T-helper 2 cell (primary cell): ENCODE measurements at regions not wholly inside any gene's neighbourhood (a gene's known extent, or its start where the extent isn't known, plus 50 kb on each side); places are given as distances from the start of the nearest gene placed in this dataset.

Experiments used
- DNase-seq, 5 experiments: peaks; one replicate each; pipeline versions ENCODE4 v3.0.0 to v3.0.0-alpha.2; 2012 to 2022

- no peak for DNase-seq
These were observed 58.4 kb downstream of the ARL4C start for GRCh38 chr2:234438305-234438977.

- no peak for DNase-seq
These were observed 59.1 kb downstream of the ARL4C start for GRCh38 chr2:234437642-234438304.

DNA sequence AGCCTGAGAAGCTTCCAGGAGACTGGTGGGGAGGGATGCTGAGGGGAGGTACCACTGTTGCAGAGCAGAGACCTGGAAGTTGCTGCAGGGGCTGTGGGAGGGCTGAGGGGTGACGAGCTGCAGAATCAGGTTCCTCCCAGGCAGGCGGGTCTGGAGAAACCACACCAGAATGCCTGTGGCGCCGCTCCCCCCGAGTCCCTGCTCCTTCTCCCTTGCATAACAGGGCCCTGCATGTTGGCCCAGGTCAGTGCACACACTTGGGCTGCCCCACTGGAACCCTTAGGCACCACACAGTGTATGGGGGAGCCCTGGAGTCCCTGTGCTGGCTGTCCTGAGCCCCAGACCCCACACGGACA is 60.4 kb downstream of the ARL4C start:
- DNase-seq: no peak

- DNase-seq: no peak
These were observed 60.9 kb downstream of the ARL4C start for GRCh38 chr2:234435836-234436481.

- DNase-seq: no peak
These were observed 63.7 kb downstream of the ARL4C start for GRCh38 chr2:234433201-234433600.

- DNase-seq: no peak
These were observed 66.0 kb downstream of the ARL4C start for GRCh38 chr2:234430871-234431270.

DNA sequence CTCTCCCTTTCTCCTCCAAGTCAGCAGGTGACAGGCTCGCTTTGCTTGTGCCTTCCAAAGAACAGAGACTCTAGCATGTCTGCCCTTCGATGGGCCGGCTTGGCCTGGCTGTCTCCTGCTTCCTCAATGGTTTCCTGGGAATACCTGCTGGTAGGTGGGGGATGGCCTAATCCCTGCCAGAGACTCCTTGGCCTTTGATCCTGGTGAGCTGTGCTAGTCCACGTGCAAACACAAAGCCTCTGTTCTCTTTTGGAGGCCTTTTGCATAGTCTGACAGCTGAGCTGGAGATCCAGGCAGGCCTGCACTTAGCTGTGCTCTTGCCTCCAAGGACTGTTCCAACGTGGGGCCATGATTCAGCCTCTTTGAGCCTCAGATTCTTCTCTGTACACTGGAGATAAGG is 67.6 kb downstream of the ARL4C start:
- DNase-seq: no peak

DNA sequence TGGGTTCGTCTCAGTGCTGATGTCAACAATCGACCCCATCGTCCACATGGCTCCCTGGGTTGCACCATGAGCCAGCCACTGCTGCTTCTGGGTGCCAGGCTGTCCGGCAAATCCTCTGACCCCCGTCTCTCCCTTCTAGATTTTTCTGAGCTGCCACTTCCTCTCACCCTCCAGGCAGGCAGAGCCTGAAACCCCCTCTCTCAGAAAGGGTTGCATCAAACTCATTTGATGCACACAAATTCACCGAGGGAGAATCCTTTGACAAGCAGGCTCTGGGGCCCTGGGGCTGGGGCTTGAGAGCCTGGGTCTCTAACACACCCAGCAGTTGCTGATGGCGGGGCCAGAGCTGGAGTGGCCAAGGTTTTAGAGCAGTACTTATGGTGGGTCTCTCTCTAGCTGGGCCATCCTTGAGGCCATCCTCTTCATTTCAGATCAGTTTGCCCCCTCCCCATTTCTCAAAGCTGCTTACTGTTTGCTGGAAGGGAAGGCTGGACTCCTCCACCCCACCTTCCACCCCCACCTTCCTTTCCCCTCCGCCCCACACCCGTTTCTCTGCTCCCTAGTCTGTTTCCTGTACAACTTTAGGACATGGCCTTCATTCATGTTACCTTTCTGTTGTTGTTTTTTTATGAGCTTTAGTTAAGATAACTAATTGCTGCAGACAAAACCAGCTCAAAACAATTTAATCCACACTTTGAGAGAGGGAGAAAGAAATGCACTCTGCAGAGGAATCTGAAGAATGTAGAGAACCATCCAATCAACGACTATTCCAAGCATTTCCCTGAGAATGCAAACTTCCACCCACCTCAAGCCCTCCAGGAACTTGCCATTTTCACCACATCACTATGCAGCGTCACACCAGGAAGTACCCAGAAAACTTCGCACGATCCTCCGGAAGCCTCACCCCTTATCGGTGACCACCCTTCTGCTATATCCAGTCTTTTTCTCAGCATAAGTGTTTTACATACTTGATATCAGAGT is 69.5 kb downstream of the ARL4C start:
- DNase-seq: peak in 3 of 5 experiments; percentile 14 to 80 (median 43)

- peak in 2 of 5 experiments; percentile 14 to 58 for DNase-seq
These were observed 70.3 kb downstream of the ARL4C start for GRCh38 chr2:234426616-234427015.

DNA sequence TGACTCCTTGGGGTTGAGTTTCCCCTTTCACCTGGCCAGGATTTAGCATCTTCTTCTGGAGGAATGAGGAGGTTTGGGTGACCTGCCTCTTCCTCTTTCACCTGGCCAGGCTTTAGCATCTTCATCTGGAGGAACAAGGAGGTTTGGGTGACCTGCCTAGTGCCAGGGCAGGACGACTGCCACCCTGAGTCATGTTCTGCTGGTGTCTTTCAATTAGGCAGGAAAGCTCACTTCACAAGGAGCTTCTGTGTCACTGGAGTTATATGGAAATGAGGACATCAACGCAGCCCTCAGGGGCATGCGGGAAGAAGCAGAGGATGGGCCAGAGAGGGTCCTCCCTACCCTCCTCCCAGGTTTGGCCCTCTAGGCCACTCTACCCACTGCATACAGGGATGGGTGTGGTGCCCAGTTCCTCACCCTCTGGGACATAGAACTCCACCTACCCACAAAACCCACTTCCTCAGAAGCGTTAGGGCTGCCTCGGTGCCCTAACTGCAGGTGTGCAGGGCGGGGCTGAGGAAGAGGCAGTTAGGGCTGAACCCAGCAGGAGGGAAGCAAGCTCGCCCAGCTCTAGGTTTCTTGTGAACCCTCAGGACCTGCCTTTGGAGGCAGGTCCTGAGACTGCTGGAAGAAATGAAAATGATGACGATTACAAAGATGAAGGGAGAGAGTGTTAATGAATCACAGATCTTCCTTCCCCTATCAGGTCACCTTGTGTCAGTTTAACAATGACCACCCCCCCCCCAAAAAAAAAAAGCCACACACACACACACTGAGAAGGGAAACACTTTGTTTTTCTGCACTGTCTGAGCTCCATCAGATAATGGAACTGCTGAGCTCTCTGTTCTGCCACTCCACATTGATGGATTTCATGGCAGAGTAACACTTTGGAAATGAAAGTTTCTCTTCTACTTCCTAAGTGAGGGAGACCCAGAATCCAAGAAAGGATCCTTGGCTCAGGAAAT is 71.0 kb downstream of the ARL4C start:
- peak; percentile 26 to 99 (median 77) for DNase-seq

GRCh38 chr2:234423884-234424283 is 73.0 kb downstream of the ARL4C start:
- DNase-seq: peak in 1 of 5 experiments; percentile 29

- peak in 4 of 5 experiments; percentile 21 to 93 (median 78) for DNase-seq
These were observed 73.9 kb downstream of the ARL4C start for GRCh38 chr2:234422981-234423431.

GRCh38 chr2:234422273-234422732 is 74.6 kb downstream of the ARL4C start:
- peak in 2 of 5 experiments; percentile 10 to 34 for DNase-seq

GRCh38 chr2:234420408-234420807 is 76.5 kb downstream of the ARL4C start:
- DNase-seq: peak in 1 of 5 experiments; percentile 36

DNA sequence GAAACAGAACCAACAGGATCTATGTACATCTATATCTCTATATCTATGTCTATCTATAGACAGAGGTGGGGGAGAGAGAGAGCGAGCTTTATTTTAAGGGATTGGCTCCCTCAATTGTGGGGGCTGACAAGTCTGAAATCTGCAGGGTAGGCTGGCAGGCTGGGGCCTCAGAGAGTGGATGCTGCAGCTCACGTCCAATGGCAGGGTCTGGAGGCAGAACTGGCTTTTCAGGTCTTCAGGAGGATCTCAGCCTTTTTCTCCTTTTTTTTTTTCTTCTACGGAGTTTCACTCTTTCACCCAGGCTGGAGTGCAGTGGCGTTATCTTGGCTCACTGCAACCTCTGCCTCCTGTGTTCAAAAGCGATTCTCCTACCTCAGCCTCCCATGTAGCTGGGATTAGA is 77.2 kb downstream of the ARL4C start:
- DNase-seq: no peak

- DNase-seq: no peak
These were observed 81.2 kb downstream of the ARL4C start for GRCh38 chr2:234415706-234416105.

GRCh38 chr2:234414596-234414995 is 82.3 kb downstream of the ARL4C start:
- DNase-seq: peak in 1 of 5 experiments; percentile 95

- no peak for DNase-seq
These were observed 84.2 kb downstream of the ARL4C start for GRCh38 chr2:234412726-234413125.

DNA sequence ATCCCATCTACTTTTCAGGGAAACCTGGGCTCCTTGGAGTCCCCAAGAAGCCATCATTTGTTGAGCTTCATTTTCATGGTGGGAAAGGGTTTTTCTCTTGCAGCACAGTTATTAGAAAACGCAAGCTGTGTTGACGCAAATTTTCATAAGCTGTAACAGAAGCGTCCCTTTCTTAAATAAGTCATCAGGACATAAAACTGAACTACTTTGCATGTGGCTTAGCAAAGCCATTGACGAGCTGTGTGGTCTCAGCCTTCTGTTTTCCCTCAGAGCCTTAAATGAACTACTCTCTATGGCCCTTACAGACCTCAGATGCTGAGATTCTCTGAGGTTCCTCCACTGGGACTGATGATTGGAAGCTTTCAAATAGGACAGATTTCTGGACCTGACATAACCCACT is 85.1 kb downstream of the ARL4C start:
- no peak for DNase-seq

- DNase-seq: no peak
These were observed 86.4 kb downstream of the ARL4C start for GRCh38 chr2:234410526-234410925.

DNA sequence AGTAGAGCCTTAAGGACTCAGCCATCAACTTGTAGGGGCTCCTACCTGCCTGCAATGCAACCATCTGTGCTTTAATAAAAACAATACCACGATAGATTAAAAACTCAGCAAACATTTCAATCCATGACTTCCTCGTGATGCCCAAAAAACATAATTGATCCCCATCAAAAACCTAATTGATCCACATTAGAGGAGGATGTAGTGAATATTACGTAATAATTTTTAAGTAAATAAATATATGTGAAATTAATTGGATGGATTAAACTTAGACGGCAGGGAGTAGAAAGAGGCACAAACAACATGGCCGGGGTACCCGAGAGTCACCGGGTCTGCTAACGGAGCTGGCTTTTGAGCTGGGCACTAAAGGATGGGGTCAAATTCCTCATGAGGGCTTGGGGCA is 87.3 kb downstream of the ARL4C start:
- DNase-seq: no peak
